C4-2B (cell line): ENCODE measurements at regions not wholly inside any gene's neighbourhood (a gene's known extent, or its start where the extent isn't known, plus 50 kb on each side); places are given as distances from the start of the nearest gene placed in this dataset.

Experiments
- H3K27ac ChIP-seq: fragments of 450-650 bp; 2 replicates; pipeline ENCODE4 v1.5.1; 2017
- ZFX ChIP-seq: fragments of 450-650 bp; IDR thresholded peaks from 2 replicates; pipeline ENCODE4 v1.6.1; 2017
- TF ChIP-seq, protein P1 (sequence below): fragments of 450-650 bp; conservative IDR thresholded peaks from 2 replicates; pipeline ENCODE4 v1.5.1; 2017; ENCODE audit warnings: mild to moderate bottlenecking

DNA sequence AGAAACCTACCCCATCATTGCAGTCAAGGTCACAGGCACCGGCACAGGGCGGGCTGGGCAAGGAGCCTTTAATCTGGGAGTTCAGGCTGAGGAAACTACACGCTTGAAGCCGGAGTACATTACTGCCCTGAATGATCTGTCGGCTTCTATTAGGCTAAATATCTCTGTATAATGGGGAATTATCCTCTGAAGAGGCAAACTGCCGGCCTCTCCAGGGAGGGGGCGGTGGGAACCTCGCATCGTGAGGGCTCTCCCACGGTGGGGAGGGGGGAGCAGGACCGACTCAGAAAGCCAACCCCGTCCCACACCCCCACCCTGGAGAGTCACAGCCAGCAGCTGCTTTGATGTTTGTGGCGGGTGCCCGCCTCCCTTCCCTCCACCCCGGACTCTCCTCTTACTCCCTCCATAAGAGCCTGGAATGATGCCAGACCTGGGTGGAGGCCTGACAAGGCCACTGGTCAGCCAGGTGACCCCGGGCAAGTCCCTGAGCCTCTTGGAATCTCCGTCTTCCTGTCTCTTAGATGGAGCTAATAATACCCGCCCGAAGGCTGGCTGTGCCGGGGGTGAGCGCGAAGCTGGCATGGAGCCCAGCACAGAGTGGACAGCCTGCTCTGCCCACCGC lies 63.4 kb upstream of the LINGO1 start:
- no peak overlapping the region for H3K27ac ChIP-seq
- TF ChIP-seq, protein P1, sequence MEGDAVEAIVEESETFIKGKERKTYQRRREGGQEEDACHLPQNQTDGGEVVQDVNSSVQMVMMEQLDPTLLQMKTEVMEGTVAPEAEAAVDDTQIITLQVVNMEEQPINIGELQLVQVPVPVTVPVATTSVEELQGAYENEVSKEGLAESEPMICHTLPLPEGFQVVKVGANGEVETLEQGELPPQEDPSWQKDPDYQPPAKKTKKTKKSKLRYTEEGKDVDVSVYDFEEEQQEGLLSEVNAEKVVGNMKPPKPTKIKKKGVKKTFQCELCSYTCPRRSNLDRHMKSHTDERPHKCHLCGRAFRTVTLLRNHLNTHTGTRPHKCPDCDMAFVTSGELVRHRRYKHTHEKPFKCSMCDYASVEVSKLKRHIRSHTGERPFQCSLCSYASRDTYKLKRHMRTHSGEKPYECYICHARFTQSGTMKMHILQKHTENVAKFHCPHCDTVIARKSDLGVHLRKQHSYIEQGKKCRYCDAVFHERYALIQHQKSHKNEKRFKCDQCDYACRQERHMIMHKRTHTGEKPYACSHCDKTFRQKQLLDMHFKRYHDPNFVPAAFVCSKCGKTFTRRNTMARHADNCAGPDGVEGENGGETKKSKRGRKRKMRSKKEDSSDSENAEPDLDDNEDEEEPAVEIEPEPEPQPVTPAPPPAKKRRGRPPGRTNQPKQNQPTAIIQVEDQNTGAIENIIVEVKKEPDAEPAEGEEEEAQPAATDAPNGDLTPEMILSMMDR = no peak
- no peak for TF ChIP-seq ZFX

DNA sequence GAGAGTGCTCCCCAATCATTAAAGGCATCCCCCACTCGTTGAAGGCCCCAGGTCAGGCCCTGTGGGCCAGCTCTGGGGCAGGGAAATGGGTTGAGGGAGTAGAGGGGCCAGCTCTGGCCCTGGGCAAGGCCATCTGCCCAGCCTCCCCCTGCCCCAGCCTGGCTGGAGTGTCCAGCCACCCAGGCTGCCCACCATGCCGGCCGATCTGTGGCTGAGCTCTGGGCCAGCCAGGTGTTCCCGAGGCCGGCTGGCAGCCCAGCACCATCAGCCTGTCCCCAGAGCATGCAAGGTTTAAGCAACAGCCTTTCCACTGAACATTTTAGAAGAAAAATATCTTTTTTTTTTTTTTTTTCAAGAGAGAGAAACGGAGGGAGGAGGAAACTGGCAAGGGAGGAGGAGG lies 62.8 kb upstream of the LINGO1 start:
- TF ChIP-seq ZFX = no peak
- TF ChIP-seq, protein P1 = no peak
- no peak overlapping the region for H3K27ac ChIP-seq

DNA sequence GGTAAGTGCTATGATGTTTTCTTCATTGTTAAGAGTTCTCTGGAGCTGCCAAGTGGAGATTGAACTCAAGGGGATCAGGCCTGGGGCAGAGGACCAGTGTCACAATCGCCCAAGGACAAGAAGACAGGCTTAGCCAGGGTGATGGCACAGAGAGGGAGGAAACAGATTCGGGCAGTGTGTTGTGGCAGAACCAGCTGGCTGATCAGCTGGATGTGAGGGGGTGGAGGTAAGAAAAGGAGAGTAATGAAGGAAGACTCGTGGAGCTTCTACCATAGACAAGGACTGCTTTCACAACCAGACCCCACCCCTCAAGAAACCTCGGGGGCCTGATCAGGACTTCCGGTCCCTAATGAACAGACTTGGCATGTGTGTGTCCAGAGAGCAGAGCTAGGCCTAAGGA lies 60.9 kb upstream of the LINGO1 start:
- no peak overlapping the region for H3K27ac ChIP-seq
- TF ChIP-seq ZFX = no peak
- TF ChIP-seq, protein P1 = no peak

DNA sequence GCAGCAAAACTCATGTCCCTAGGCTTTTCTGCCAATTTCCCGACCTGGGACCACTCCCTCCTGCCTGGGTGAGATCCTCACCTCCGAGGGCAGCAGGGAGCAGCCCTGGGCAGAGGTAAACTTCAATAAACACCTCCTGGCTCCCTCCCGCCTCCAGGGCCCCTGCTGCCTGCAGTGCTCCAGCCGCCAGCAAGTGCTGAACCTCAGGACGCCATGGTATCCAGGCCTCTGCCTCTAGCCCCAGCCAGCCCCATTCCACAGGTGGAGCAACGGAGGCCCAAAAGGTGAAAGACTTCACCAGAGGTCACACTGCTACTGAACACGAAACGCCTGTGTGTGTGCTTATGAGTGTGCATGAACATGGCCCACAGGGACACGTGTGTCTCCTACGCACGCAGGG lies 59.9 kb upstream of the LINGO1 start:
- TF ChIP-seq, protein P1 = no peak
- no peak for TF ChIP-seq ZFX
- H3K27ac ChIP-seq = no peak overlapping the region

DNA sequence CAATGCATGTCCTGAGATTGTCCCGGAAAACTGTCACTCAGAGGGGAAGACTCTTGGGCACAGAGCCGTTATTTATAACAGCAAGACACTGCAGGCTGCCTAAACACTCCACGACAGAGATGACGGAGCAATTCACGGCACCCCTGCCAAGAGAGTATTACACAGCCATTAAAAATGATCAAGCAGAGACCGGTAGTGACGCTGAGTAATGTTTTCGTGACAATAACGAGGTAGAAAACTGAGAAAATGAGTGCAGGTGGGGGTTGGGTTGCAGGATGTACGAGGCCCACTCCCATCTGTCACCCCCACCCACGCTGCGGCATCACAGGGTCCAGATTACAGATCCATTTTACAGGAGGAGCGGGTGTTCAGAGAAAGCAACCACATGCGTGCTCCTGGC lies 58.9 kb upstream of the LINGO1 start:
- TF ChIP-seq ZFX = no peak
- TF ChIP-seq, protein P1 = no peak
- H3K27ac ChIP-seq = no peak overlapping the region

DNA sequence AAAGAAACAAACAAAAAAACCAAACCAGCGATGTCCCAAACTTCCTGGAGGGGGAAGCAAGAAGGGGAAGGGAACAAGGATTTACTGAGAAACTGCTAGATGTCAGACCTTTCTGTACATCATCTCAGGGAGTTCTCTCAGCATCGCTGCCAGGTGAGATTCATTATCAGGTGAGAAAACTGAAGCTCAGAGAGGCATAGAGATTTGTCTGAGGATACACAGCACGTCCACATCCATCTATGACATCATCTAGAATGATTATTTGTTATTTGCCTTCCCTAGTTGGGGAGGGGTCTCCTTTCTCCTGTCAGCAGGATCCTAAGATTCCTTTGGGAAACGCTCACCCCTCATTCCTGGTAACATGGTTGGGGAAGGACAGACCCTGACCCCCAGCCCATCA lies 57.1 kb upstream of the LINGO1 start:
- no peak overlapping the region for H3K27ac ChIP-seq
- TF ChIP-seq ZFX = no peak
- TF ChIP-seq, protein P1 = no peak

DNA sequence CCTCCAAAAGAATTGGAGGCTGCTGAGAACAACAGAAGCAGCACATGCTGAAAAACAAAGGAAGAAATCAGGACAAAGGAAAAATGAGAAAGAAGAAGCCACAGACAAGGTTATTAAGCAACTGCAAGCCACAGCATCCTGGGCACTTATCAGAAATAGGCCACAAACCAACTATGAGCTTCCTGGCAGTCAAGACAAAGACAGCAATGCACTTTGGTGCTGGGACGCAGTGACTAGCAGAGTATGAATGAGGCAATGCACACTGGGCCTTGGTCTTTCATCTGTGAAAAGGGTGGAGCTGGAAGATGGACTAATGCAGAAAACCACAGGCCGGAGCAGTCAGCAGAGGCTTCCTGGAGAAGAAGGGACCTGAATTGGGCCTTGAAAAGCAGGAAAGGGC lies 56.0 kb upstream of the LINGO1 start:
- no peak overlapping the region for H3K27ac ChIP-seq
- TF ChIP-seq, protein P1 = no peak
- no peak for TF ChIP-seq ZFX
